Amniotic epithelial cell (primary cell): ENCODE measurements at regions not wholly inside any gene's neighbourhood (a gene's known extent, or its start where the extent isn't known, plus 50 kb on each side); places are given as distances from the start of the nearest gene placed in this dataset.
"Not testable (repeated sequence)": the region's sequence is repeated elsewhere in the genome, so short reads cannot be mapped to it uniquely, and the experiment has no call there.

Experiments used
- DNase-seq: peaks from one replicate; pipeline ENCODE4 v3.0.0-alpha.2; 2010; ENCODE audit warnings: low read depth

- no peak for DNase-seq
Measured at GRCh38 chr21:14058566-14058965, 152.2 kb downstream of the LIPI start.

- DNase-seq: peak; percentile 31
Measured at GRCh38 chr21:14057841-14058481, 152.8 kb downstream of the LIPI start.

GRCh38 chr21:14057313-14057712 lies 153.4 kb downstream of the LIPI start:
- DNase-seq: no peak

- DNase-seq: no peak
Measured at GRCh38 chr21:14056771-14057191, 154.0 kb downstream of the LIPI start.

GRCh38 chr21:14055746-14056515 lies 154.8 kb downstream of the LIPI start:
- not testable (repeated sequence) for DNase-seq

GRCh38 chr21:14054682-14055081 lies 156.1 kb downstream of the LIPI start:
- DNase-seq: no peak

- peak; percentile 21 for DNase-seq
Measured at GRCh38 chr21:14050121-14050520, 160.6 kb downstream of the LIPI start.

- peak; percentile 3 for DNase-seq
Measured at GRCh38 chr21:14046401-14046800, 164.4 kb downstream of the LIPI start.

GRCh38 chr21:14040386-14040785 lies 170.4 kb downstream of the LIPI start:
- no peak for DNase-seq

- peak; percentile 74 for DNase-seq
Measured at GRCh38 chr21:14028619-14029018, 182.1 kb downstream of the LIPI start.

GRCh38 chr21:14027235-14027869 lies 183.4 kb downstream of the LIPI start:
- peak; percentile 89 for DNase-seq

- DNase-seq: not testable (repeated sequence)
Measured at GRCh38 chr21:14020108-14020507, 190.6 kb downstream of the LIPI start.

GRCh38 chr21:14015841-14016240 lies 194.9 kb downstream of the LIPI start:
- DNase-seq: not testable (repeated sequence)

- DNase-seq: not testable (repeated sequence)
Measured at GRCh38 chr21:14013623-14014498, 196.9 kb downstream of the LIPI start.

GRCh38 chr21:14013056-14013603 lies 197.6 kb downstream of the LIPI start:
- DNase-seq: no peak

GRCh38 chr21:14012409-14012808 lies 198.3 kb downstream of the LIPI start:
- no peak for DNase-seq

- not testable (repeated sequence) for DNase-seq
Measured at GRCh38 chr21:14011751-14012150, 199.0 kb downstream of the LIPI start.

- not testable (repeated sequence) for DNase-seq
Measured at GRCh38 chr21:14011149-14011548, 199.6 kb downstream of the LIPI start.

- DNase-seq: no peak
Measured at GRCh38 chr21:14010729-14011128, 200.0 kb downstream of the LIPI start.

GRCh38 chr21:14009990-14010389 lies 200.8 kb downstream of the LIPI start:
- DNase-seq: not testable (repeated sequence)

GRCh38 chr21:14009238-14009981 lies 201.3 kb downstream of the LIPI start:
- not testable (repeated sequence) for DNase-seq
